Right lobe of liver (tissue), 6 donors: ENCODE measurements at regions not wholly inside any gene's neighbourhood (a gene's known extent, or its start where the extent isn't known, plus 50 kb on each side); places are given as distances from the start of the nearest gene placed in this dataset.

Source experiments
- ATAC-seq, 4 donors: fragments of 200-7000 bp; cut with Tn5 transposase; one replicate each; pipeline ENCODE4 v1.9.1; 2020; ENCODE audit warnings: mild to moderate bottlenecking in 4 of 4, moderate library complexity in 4 of 4
- DNase-seq, 3 donors: peaks; one replicate each; pipeline ENCODE4 v3.0.0-alpha.2; 2020
- H3K27ac ChIP-seq, 3 donors: fragments of 200-600 bp; one replicate each; pipeline ENCODE4 v1.8.0; 2022
- H3K27me3 ChIP-seq, 2 donors: fragments of 200-600 bp; one replicate each; pipeline ENCODE4 v1.8.0; 2022
- H3K36me3 ChIP-seq, 4 donors: fragments of 200-600 bp; sonication (generic) in 1 of 4; one replicate each; pipeline versions ENCODE4 v1.5.1 to v1.8.0; 2017 to 2022; ENCODE audit warnings: control low read depth in 1 of 4
- H3K4me1 ChIP-seq, 4 donors: fragments of 200-600 bp; sonication (generic) in 1 of 4; one replicate each; pipeline versions ENCODE4 v1.5.1 to v1.8.0; 2017 to 2022; ENCODE audit warnings: control low read depth in 1 of 4
- H3K4me3 ChIP-seq, 3 donors: fragments of 200-600 bp; one replicate each; pipeline ENCODE4 v1.8.0; 2022
- H3K9me3 ChIP-seq, 4 donors: fragments of 200-600 bp; sonication (generic) in 1 of 4; one replicate each; pipeline versions ENCODE4 v1.5.1 to v1.8.0; 2017 to 2022; ENCODE audit warnings: control low read depth in 1 of 4
- CTCF ChIP-seq, 4 donors: fragments of 200-600 bp in 3 of 4; fragments of 450-650 bp in 1 of 4; IDR thresholded peaks; one replicate each; pipeline versions ENCODE4 v1.5.1 to v1.8.0; 2016 to 2022; ENCODE audit warnings: antibody characterized with exemption in 4 of 4, mild to moderate bottlenecking in 2 of 4
- POLR2A ChIP-seq: fragments of 450-650 bp; IDR thresholded peaks from one replicate; pipeline ENCODE4 v1.6.1; 2017; ENCODE audit warnings: antibody characterized with exemption, mild to moderate bottlenecking
- WGBS: methylation state at CpG from one replicate; pipeline ENCODE4 v1.1.6; 2018; ENCODE audit warnings: low coverage, low lambda C conversion rate; ENCODE audit not compliant: insufficient coverage; ENCODE audit errors: missing lambda C conversion rate; 5-methylcytosine and 5-hydroxymethylcytosine counted together
- intact Hi-C, 2 donors: fragments of 100-400 bp; cut with DNase I; formaldehyde crosslinking; loops; one replicate each; pipeline versions ENCODE4 v1.11.2 to v1.14.1; 2022
- donor health status: DM: no; HTN: yes; CAD: no.
- donor health status: DM: no; HTN: no; CAD: no.
- donor health status: DM: no; HTN: no; CAD: no.
- donor health status: DM: no; HTN: yes; CAD: no.
- donor health status: DM: no; HTN: yes; CAD: no.

DNA sequence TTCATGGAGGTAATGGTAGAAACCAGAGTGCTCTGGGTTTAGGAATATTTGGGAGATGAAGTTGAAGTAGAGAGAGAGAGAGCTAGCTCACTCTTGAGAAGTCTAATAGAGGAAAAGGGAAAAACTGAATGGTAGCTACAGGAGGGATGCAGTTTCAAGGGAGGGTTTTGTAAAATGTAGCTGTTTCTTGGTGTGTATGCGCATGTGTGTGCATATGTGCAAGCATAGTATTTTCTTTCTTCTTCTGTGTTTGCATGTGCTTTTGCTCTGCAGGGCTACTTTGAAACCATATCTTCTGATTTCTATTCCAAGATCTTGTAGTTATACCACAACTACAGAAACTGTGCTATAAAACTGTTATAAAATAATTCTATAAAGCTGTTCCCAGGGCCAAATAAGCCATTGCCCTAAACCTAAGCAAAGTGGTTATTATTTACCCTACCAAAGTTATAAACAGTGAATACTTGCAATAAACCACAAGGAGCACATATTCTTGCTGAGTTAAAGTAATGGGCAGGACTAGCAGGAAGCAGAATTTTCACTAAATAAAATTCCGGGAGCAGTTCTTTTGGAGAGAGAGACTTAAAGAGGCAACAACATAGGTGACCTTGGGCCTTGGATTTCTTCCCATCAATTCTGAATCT, 145.3 kb upstream of the ZNF521 start:
- 89% methylated on average over 2 of the region's 2 CpGs for WGBS
- Histone ChIP-seq H3K4me1 (no peaks in the 10 kb centered on the region), H3K4me3 (no peak overlapping the region), H3K27me3 (no peaks in the 10 kb centered on the region), H3K9me3 (no peaks in the 10 kb centered on the region), H3K36me3 (no peaks in the 10 kb centered on the region), H3K27ac (no peak overlapping the region)
- DNase-seq (no peak), ATAC-seq (no peak)
- intact Hi-C loops: no loop called here
- TF ChIP-seq POLR2A: no peak
- TF ChIP-seq CTCF (IDR thresholded peaks at IDR 0.05): no peak

GRCh38 chr18:25496544-25496943, 144.6 kb upstream of the ZNF521 start:
- Histone ChIP-seq H3K4me3 (no peak overlapping the region), H3K4me1 (no peaks in the 10 kb centered on the region), H3K36me3 (no peaks in the 10 kb centered on the region), H3K9me3 (no peaks in the 10 kb centered on the region), H3K27ac (no peak overlapping the region), H3K27me3 (no peaks in the 10 kb centered on the region)
- DNase-seq (no peak), ATAC-seq (no peak)
- intact Hi-C loops: no loop called here
- 30% methylated on average over 2 of the region's 2 CpGs for WGBS
- no peak for TF ChIP-seq POLR2A
- no peak for TF ChIP-seq CTCF (IDR thresholded peaks at IDR 0.05)

DNA sequence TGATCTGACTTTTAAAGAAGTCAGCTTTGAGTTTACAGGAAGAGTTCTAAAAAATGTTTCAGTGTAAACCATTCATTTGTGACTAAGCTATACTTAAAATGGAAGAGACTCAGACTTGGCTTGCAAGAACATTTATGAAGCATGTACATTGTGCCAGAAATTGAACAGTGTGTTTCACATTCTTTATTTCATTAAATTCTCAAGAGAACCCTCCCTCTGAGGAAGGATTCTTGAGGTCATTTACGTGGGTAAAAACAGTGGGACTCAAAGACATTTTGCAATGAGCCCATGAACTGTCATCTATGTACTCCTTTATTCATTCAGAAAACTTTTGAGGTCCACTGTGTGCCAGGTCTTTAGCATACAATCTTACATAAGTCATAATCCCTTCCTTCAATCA, 143.6 kb upstream of the ZNF521 start:
- no peak for ATAC-seq
- no peaks in the 10 kb centered on the region for H3K27me3 ChIP-seq

GRCh38 chr18:25494888-25495287, 142.9 kb upstream of the ZNF521 start:
- Histone ChIP-seq H3K27ac (no peak overlapping the region), H3K27me3 (no peaks in the 10 kb centered on the region), H3K36me3 (no peaks in the 10 kb centered on the region), H3K4me3 (no peak overlapping the region), H3K9me3 (no peaks in the 10 kb centered on the region), H3K4me1 (no peaks in the 10 kb centered on the region)
- DNase-seq (no peak), ATAC-seq (no peak)
- TF ChIP-seq CTCF (IDR thresholded peaks at IDR 0.05): no peak
- intact Hi-C loops: no loop called here
- 21% methylated on average over 1 of the region's 1 CpG for WGBS

More for the DNA sequence above, 143.6 kb upstream of the ZNF521 start:
- H3K27ac ChIP-seq: no peak overlapping the region
- H3K9me3 ChIP-seq: no peaks in the 10 kb centered on the region
- TF ChIP-seq POLR2A (no peak), CTCF (IDR thresholded peaks at IDR 0.05) (no peak)
- intact Hi-C loops: no loop called here
- no peaks in the 10 kb centered on the region for H3K4me1 ChIP-seq
- H3K4me3 ChIP-seq: no peak overlapping the region
- WGBS: 33% methylated on average over 1 of the region's 1 CpG
- H3K36me3 ChIP-seq: no peaks in the 10 kb centered on the region
- no peak for DNase-seq

DNA sequence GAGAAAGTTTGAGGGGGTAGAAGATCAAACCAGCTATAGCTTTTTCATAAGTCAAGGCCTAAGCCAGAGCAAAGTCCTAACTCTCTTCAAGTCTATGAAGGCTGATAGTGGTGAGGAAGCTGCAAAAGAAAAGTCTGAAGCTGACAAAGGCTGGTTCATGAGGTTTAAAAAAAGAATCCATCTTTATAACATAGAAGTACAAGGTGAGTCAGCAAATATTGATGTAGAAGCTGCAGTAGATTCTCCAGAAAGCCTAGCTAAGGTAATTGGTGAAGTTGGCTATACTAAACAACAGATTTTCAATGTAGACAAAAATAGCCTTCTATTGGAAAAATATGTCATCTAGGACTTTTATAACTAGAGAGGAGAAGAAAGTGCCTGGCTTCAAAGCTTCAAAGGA, 141.4 kb upstream of the ZNF521 start:
- Histone ChIP-seq H3K27ac (no peak overlapping the region), H3K4me3 (no peak overlapping the region), H3K27me3 (no peaks in the 10 kb centered on the region), H3K36me3 (no peaks in the 10 kb centered on the region), H3K9me3 (no peaks in the 10 kb centered on the region), H3K4me1 (no peaks in the 10 kb centered on the region)
- TF ChIP-seq CTCF (IDR thresholded peaks at IDR 0.05) (no peak), POLR2A (no peak)
- intact Hi-C loops: no loop called here
- no peak for ATAC-seq
- DNase-seq: no peak
